HG03469 (cell line): ENCODE measurements at regions not wholly inside any gene's neighbourhood (a gene's known extent, or its start where the extent isn't known, plus 50 kb on each side); places are given as distances from the start of the nearest gene placed in this dataset.

Source experiments
- ATAC-seq: cut with Tn5 transposase; IDR thresholded peaks from one replicate; pipeline ENCODE4 v1.9.1; 2021; ENCODE audit warnings: mild to moderate bottlenecking, moderate library complexity, moderate number of reproducible peaks; ENCODE audit not compliant: unreplicated experiment

DNA sequence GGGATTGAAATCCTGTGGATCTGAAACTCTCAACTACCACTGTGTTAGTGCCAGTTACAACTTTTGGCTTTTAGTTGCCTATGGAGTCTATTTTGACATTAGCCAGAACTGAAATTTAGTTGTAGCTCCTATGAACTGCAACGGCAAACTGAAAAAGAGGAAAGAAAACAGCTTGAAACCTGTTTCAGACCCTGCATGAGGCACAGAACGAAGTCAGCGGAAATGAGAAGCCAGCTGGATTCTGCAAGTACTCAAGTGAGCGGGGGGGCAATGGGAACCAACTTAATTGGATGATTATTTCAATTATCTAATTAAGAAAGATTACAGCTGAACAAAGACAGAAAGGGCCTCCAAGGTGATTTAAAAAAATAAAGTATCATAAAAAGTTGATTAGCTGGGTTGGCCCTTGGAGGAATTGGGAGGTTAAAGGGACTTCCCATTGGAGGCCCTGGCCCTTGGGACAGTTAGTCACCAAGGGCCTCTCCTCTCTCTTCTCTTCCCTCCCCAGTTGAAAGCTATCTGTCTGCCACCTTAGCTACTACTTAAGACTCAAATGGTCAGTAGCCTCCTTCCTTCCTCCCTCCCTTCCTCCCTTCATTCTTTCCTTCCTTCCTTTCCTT, 352.1 kb downstream of the SHQ1 start:
- ATAC-seq: no peak

DNA sequence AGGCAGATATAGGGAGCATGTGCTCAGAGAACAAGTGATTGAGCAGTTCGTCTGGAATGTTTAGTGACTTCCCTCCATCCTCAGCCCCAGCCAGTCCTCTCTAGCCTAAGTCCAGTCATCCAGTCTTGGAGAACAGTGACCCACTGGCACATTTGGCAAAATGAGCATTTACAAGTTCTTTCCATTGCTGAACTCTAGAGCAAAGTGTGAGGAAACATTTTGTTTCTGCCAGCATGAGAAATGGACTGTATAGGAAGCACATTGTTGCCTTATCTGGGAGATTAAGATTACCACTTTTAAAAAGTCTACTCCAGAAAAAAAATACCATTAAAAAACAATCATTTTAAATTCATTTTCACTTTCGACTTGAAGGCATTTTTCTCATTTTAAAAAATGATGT, 353.6 kb downstream of the SHQ1 start:
- ATAC-seq: no peak

GRCh38 chr3:72494130-72494529, 354.1 kb downstream of the SHQ1 start:
- no peak for ATAC-seq

DNA sequence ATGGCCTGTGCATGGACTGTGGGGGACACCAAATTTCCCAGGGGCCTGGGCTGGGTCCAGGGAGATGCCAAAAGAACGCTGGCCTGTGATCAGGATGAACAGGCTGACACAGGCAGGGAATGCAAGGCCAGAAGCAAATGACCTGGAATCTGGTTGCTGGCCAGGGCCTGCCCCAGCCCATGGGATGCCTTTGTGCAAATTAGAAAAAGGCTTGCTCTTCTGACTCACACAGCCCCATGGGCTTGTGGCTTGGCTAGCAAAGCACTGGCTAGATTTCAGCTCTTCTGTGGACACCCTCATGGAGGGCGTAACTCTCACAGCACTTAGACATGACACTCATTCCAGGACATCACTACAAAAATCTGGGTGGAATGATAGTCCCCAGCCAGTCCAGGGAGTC, 356.0 kb downstream of the SHQ1 start:
- no peak for ATAC-seq

DNA sequence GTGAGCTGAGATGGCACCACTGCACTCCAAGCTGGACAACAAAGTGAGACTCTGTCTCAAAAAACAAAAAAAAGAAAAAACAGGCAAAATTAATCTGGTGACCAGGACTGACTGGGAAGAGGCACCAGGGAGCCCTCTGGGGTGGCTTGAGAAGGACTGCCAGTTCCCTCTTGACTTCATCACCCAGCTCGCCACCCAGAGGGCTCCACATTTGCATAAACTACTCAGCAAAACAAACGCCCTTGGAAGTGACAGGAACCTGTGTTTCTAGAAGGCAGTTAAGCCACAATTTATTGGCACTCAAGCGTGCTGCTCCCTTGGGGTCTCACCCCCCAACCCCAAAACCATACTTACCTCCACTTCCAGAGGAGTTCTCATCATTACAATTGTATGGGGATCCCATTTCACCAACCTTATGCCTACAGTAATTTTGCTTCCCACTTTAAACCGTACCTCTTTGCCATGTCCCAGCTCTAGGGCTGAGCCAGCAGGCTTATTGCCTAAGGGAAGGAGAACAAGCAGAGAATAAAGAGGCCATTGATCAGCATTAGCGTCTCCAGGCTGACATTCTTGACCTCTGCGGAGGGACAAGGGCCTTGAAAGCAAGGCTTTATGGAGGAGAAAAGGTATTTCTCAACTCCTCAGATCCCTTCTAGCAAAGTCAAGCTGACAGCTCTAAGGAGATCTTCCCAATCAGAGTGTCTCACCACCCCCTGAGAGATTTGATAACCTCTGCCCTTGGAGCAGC, 357.4 kb downstream of the SHQ1 start:
- no peak for ATAC-seq

DNA sequence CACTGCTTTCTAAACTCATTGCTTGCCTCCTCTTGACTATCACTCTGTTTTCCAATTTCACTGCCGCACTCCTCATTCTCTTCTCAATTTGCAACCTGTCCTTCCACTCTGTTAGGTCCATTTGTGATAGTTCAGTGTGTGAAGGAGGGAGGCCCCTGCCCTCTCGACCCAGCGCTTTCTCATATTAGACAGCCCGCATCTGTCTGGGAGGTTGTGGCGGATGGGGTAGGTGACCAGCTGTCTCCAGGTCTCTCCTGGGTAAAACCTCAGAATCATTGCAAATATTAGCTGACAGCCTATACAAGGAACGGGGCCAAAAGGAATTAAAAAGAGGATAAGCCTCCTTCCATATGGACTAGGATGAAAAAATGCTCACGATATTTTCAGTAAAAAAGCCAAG, 358.3 kb downstream of the SHQ1 start:
- ATAC-seq: no peak

DNA sequence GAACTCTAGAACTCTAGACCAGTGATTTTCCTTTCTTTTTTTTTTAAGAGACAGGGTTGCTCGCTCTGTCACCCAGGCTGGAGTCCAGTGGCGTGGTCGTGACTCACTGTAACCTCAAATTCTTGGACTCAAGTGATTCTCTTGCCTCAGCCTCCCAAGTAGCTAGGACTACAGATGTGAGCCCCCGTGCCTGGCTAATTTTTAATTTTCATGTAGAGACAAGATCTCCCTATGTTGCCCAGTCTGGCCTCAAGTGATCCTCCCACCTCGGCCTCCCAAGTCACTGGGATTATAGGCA, 359.6 kb downstream of the SHQ1 start:
- no peak for ATAC-seq

GRCh38 chr3:72487946-72488737, 360.1 kb downstream of the SHQ1 start:
- no peak for ATAC-seq

GRCh38 chr3:72487078-72487765, 361.0 kb downstream of the SHQ1 start:
- ATAC-seq: no peak

DNA sequence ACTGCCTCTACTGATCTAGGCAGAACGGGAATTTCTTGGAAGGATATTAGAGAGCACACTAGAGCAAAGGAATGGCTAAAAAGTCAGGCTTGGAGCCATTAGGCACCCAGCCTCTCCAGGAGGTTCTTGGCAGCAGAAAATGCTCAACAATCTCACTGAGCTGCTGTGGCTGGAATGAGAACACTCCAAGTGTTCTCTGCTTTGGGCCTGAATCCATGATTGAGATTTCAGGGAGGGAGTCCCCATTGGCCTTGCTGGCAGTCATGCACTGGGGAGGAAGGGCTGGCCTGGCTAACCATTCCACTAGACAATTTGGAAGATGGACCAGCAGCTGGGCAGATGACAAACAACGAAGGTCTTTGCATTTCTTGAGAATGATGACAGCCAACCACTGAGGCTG, 362.6 kb downstream of the SHQ1 start:
- no peak for ATAC-seq

GRCh38 chr3:72483554-72484104, 364.6 kb downstream of the SHQ1 start:
- ATAC-seq: no peak

DNA sequence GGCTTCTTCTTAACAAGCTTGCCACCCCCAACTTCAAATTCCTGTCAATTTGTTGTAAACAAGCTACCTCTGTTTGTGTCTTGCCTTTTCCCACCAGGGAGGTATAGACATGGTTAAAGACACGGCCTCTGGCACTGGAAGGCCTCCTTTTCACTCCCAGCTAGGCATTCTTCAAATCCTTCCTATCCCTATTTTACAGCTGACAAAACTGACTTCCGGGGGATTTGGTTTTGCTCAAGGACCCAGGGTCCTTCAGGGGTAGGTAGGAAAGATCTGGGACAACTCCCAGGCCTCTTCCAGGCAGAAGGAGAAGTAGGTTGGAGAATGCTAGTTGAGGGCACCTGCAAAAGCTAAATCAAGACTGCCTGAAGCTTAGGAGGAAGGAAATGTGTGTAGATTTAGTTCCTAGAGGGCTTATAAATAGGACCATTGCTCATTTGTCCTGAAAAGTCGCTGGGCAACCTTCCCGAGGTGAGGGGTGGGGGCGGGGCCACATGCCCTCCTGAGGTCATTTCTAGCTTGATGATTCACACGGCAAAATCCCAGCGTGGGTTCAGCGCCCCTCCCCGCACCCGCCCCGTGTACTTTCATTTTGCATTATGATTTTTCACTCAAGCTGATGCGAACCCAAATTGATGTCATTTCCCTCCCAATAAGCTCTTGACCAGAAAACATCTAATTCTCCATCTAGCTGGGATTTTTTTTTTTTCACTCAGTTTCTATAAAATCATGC, 365.5 kb downstream of the SHQ1 start:
- no peak for ATAC-seq

DNA sequence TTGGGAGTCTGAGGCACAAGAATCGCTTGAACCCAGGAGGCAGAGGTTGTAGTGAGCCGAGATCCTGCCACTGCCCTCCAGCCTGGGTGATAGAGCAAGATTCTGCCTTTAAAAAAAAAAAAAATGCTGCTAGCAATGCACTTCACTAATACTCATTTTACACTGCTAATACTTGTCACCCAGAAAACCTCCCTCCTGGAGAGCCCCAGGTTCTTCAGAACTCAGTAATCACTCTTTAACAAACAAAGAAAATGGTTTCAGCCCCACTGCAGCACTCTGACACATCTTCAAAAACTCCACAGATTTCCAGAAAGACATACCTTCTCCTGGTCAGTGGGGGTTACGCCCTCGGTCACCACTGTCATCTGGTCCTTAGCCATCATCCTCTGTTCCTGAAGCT, 366.7 kb downstream of the SHQ1 start:
- ATAC-seq: no peak

- no peak for ATAC-seq
Observed at GRCh38 chr3:72480366-72480765, 367.9 kb downstream of the SHQ1 start.

- no peak for ATAC-seq
Observed at GRCh38 chr3:72479651-72480215, 368.5 kb downstream of the SHQ1 start.

GRCh38 chr3:72476139-72476483, 372.1 kb downstream of the SHQ1 start:
- ATAC-seq: no peak

GRCh38 chr3:72475258-72476138, 372.7 kb downstream of the SHQ1 start:
- ATAC-seq: no peak

- ATAC-seq: no peak
Observed at GRCh38 chr3:72474775-72475174, 373.5 kb downstream of the SHQ1 start.

DNA sequence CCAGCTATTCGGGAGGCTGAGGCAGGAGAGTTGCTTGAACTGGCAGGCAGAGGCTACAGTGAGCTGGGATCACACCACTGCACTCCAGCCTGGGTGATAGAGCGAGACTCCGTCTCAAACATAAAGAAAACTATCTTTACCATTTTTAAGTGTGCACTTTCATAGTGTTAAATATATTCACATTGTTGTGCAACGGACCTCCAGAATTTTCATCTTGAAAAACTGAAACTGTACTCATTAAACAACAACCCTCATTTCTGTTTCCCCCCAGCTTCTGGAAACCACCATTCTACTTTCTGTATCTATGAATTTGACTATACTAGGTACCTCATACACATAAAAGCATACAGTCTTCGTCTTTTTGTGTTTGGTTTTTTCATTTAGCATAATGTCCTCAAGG, 375.1 kb downstream of the SHQ1 start:
- ATAC-seq: peak; percentile 63
